ENCODE measurements at regions not wholly inside any gene's neighbourhood (a gene's known extent, or its start where the extent isn't known, plus 50 kb on each side); places are given as distances from the start of the nearest gene placed in this dataset.

GRCh38 chr12:126163984-126164383 is 1098.7 kb downstream of the AACS start:
- TF ChIP-seq CTCF (conservative IDR thresholded peaks at IDR 0.05; ENCODE audit: low read length) = no peak
- TF ChIP-seq EZH2phosphoT487 (IDR thresholded peaks at IDR 0.05; ENCODE audit: borderline replicate concordance, low read depth, low read length) = no peak
- BruUV-seq (replicated peaks) = no TSS peak
- H3K4me1 ChIP-seq (ENCODE audit: insufficient read depth, low read length, poor library complexity, severe bottlenecking) = no peaks in the 10 kb centered on the region
- ChIA-PET CTCF (ENCODE audit: unreplicated experiment) (no interaction called here), POLR2A (no interaction called here)
- H3K4me3 ChIP-seq (ENCODE audit: low read depth, low read length, poor library complexity, severe bottlenecking) = no peak overlapping the region
- H3K4me2 ChIP-seq (ENCODE audit: low read length) = no peak overlapping the region
- no peaks in the 10 kb centered on the region for H3K79me2 ChIP-seq (ENCODE audit: insufficient read depth, low read depth, low read length)
- intact Hi-C loops (cut with micrococcal nuclease; ENCODE audit: unreplicated experiment) = no loop called here
- no peaks in the 10 kb centered on the region for H4K20me1 ChIP-seq (ENCODE audit: insufficient read depth, low read length)
- H2AFZ ChIP-seq (ENCODE audit: low read length) = no peak overlapping the region
- no peaks in the 10 kb centered on the region for H3K36me3 ChIP-seq (ENCODE audit: insufficient read depth, low read length)
- DNase-seq (ENCODE audit: low spot score) = no peak
- no peaks in the 10 kb centered on the region for H3K9me3 ChIP-seq (ENCODE audit: low read length)
- H3K9me2 ChIP-seq (ENCODE audit: insufficient read depth, low read length) = no peaks in the 10 kb centered on the region
- no peak overlapping the region for H3K27ac ChIP-seq (ENCODE audit: low read depth, low read length, poor library complexity, severe bottlenecking)

DNA sequence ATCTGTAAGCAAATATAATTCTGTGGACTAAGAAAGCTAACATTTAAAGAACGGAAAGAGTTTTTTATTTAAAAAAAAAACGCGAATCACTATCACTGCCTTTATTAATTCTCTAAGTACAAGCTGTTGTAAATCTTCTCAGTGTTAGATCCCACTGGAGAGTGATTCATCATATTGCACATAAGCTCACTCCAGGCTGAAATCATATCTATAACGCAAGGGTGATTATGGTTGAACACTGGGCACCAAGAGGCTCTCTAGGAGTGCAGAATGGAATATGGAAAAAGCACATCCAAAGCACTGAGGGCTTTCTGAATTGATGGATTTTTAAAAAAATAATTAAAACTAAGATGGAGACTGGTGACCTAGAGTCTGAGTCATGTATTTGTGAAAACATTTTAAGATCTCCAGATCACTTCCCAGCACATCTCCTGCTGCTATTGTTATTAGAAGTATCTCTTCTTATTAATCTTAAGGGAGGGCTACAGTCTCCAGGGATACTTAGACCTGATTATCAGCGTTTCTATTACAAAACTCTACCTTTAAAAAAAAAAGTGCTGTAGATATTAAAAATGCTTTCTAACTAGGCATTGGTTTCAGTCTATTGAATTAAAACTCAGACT is 1106.8 kb downstream of the AACS start:
- Histone ChIP-seq H3K27ac (ENCODE audit: low read depth, low read length, poor library complexity, severe bottlenecking) (no peak overlapping the region), H3K4me2 (ENCODE audit: low read length) (no peak overlapping the region), H3K9me3 (ENCODE audit: low read length) (no peaks in the 10 kb centered on the region), H3K9me2 (ENCODE audit: insufficient read depth, low read length) (no peaks in the 10 kb centered on the region), H3K4me1 (ENCODE audit: insufficient read depth, low read length, poor library complexity, severe bottlenecking) (no peaks in the 10 kb centered on the region), H3K4me3 (ENCODE audit: low read depth, low read length, poor library complexity, severe bottlenecking) (no peak overlapping the region), H4K20me1 (ENCODE audit: insufficient read depth, low read length) (no peaks in the 10 kb centered on the region), H2AFZ (ENCODE audit: low read length) (no peak overlapping the region), H3K79me2 (ENCODE audit: insufficient read depth, low read depth, low read length) (no peaks in the 10 kb centered on the region), H3K36me3 (ENCODE audit: insufficient read depth, low read length) (no peaks in the 10 kb centered on the region)
- TF ChIP-seq EZH2phosphoT487 (IDR thresholded peaks at IDR 0.05; ENCODE audit: borderline replicate concordance, low read depth, low read length) = no peak
- POLR2A ChIA-PET = no interaction called here
- CTCF ChIA-PET (ENCODE audit: unreplicated experiment) = no interaction called here
- no TSS peak for BruUV-seq (replicated peaks)
- intact Hi-C loops (cut with micrococcal nuclease; ENCODE audit: unreplicated experiment) = no loop called here
- DNase-seq (ENCODE audit: low spot score) = no peak

DNA sequence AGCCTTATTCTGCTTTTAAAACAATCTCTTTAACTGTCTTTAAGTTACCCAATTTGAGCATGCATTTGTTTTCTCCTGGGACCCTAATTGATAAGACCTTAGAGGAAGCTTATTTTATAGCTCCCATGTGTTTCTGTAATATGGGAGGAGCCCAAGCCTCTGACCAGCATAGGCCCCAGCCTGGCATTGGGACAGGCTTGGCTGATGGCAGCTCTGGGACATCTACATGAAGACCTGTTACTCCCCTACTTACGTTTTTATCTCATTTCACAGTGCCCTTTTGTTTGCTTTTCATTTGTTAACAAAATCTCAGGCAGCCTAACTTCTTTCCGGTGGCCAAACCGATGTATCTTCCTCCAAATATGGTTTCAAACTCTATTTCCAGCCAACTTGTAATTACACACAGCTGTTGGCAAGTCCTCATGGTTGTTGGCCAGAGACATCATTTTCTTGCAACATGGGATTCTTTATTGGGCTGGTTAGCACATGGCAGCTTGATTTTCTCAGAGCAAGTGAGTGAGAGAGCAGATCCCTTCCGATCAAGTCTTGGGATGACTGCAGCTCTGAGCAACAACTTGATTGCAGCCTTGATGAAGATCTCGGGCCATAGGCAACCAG is 1117.5 kb downstream of the AACS start:
- no peak for DNase-seq (ENCODE audit: low spot score)
- no TSS peak for BruUV-seq (replicated peaks)
- no peaks in the 10 kb centered on the region for H4K20me1 ChIP-seq (ENCODE audit: insufficient read depth, low read length)
- no peaks in the 10 kb centered on the region for H3K9me3 ChIP-seq (ENCODE audit: low read length)
- H3K9me2 ChIP-seq (ENCODE audit: insufficient read depth, low read length) = no peaks in the 10 kb centered on the region
- no peaks in the 10 kb centered on the region for H3K79me2 ChIP-seq (ENCODE audit: insufficient read depth, low read depth, low read length)
- H3K4me2 ChIP-seq (ENCODE audit: low read length) = no peak overlapping the region
- ChIA-PET CTCF (ENCODE audit: unreplicated experiment) (no interaction called here), POLR2A (no interaction called here)
- no peaks in the 10 kb centered on the region for H3K4me1 ChIP-seq (ENCODE audit: insufficient read depth, low read length, poor library complexity, severe bottlenecking)
- TF ChIP-seq EZH2phosphoT487 (IDR thresholded peaks at IDR 0.05; ENCODE audit: borderline replicate concordance, low read depth, low read length) = no peak
- TF ChIP-seq CTCF (conservative IDR thresholded peaks at IDR 0.05; ENCODE audit: low read length) = no peak
- no peak overlapping the region for H3K4me3 ChIP-seq (ENCODE audit: low read depth, low read length, poor library complexity, severe bottlenecking)
- H3K27ac ChIP-seq (ENCODE audit: low read depth, low read length, poor library complexity, severe bottlenecking) = no peak overlapping the region
- no peaks in the 10 kb centered on the region for H3K36me3 ChIP-seq (ENCODE audit: insufficient read depth, low read length)
- H2AFZ ChIP-seq (ENCODE audit: low read length) = no peak overlapping the region
- intact Hi-C loops (cut with micrococcal nuclease; ENCODE audit: unreplicated experiment) = no loop called here
